Neuronal stem cell (in vitro differentiated cells): ENCODE measurements at regions not wholly inside any gene's neighbourhood (a gene's known extent, or its start where the extent isn't known, plus 50 kb on each side); places are given as distances from the start of the nearest gene placed in this dataset.

Experiments
- DNase-seq: peaks from one replicate; pipeline ENCODE4 v3.0.0-alpha.2; 2013; ENCODE audit warnings: low spot score
- H2AFZ ChIP-seq: one replicate; pipeline ENCODE4 v1.6.1; 2013; ENCODE audit warnings: mild to moderate bottlenecking, low read length, inconsistent platforms
- H2AK5ac ChIP-seq: 2 replicates; pipeline ENCODE4 v1.6.1; 2013; ENCODE audit warnings: low read depth, mild to moderate bottlenecking, inconsistent platforms, low read length, moderate library complexity, mixed read lengths
- H2BK120ac ChIP-seq: 2 replicates; pipeline ENCODE4 v1.6.1; 2013; ENCODE audit warnings: low read depth, mild to moderate bottlenecking, inconsistent platforms, low read length, moderate library complexity, mixed read lengths
- H2BK12ac ChIP-seq: one replicate; pipeline ENCODE4 v1.6.1; 2013; ENCODE audit warnings: low read length, inconsistent platforms
- H2BK15ac ChIP-seq: 2 replicates; pipeline ENCODE4 v1.6.1; 2013; ENCODE audit warnings: mild to moderate bottlenecking, low read length, inconsistent platforms, mixed read lengths
- H2BK5ac ChIP-seq: one replicate; pipeline ENCODE4 v1.6.1; 2013; ENCODE audit warnings: inconsistent platforms, mild to moderate bottlenecking, low read length, moderate library complexity
- H3K14ac ChIP-seq: one replicate; pipeline ENCODE4 v1.6.1; 2013; ENCODE audit warnings: low read length, inconsistent platforms
- H3K18ac ChIP-seq: 2 replicates; pipeline ENCODE4 v1.6.1; 2013; ENCODE audit warnings: low read length, inconsistent platforms
- H3K23ac ChIP-seq: 2 replicates; pipeline ENCODE4 v1.6.1; 2013; ENCODE audit warnings: low read depth, mild to moderate bottlenecking, mixed read lengths, low read length, inconsistent platforms; ENCODE audit not compliant: poor library complexity
- H3K27ac ChIP-seq: replicated peaks from 3 replicates; pipeline ENCODE4 v1.5.1; 2013; ENCODE audit warnings: low read length, inconsistent platforms
- H3K27me3 ChIP-seq, 3 experiments: 2 replicates each; pipeline ENCODE4 v1.6.1; 2013; ENCODE audit warnings: low read length in 3 of 3, mild to moderate bottlenecking in 2 of 3, inconsistent platforms in 1 of 3, low read depth in 1 of 3, mixed read lengths in 1 of 3, moderate library complexity in 1 of 3; ENCODE audit not compliant: control insufficient read depth in 3 of 3, insufficient read depth in 3 of 3
- H3K36me3 ChIP-seq, 2 donors: replicated peaks in 1 of 2; 2 replicates each; pipeline ENCODE4 v1.6.1; 2013; ENCODE audit warnings: low read length in 2 of 2; ENCODE audit not compliant: control insufficient read depth in 2 of 2, insufficient read depth in 2 of 2
- H3K4ac ChIP-seq: 2 replicates; pipeline ENCODE4 v1.6.1; 2013; ENCODE audit warnings: inconsistent platforms, mild to moderate bottlenecking, low read length, moderate library complexity
- H3K4me1 ChIP-seq, 2 donors: 1 replicate in 1 of 2; 2 replicates in 1 of 2; pipeline ENCODE4 v1.6.1; 2013; ENCODE audit warnings: low read length in 2 of 2, low read depth in 1 of 2; ENCODE audit not compliant: control insufficient read depth in 2 of 2, insufficient read depth in 1 of 2
- H3K4me2 ChIP-seq: one replicate; pipeline ENCODE4 v1.6.1; 2013; ENCODE audit warnings: mild to moderate bottlenecking, low read length, inconsistent platforms; ENCODE audit not compliant: insufficient read depth, poor library complexity, severe bottlenecking
- H3K4me3 ChIP-seq, 2 donors: 2 replicates each; pipeline ENCODE4 v1.5.1; 2013; ENCODE audit warnings: low read length in 2 of 2, mild to moderate bottlenecking in 2 of 2, inconsistent platforms in 1 of 2, moderate library complexity in 1 of 2
- H3K79me1 ChIP-seq: one replicate; pipeline ENCODE4 v1.6.1; 2013; ENCODE audit warnings: low read depth, mild to moderate bottlenecking, inconsistent platforms, low read length, moderate library complexity
- H3K9ac ChIP-seq: one replicate; pipeline ENCODE4 v1.6.1; 2013; ENCODE audit warnings: mild to moderate bottlenecking, low read depth, low read length, inconsistent platforms; ENCODE audit not compliant: poor library complexity
- H3K9me3 ChIP-seq, 2 donors: replicated peaks in 1 of 2; 2 replicates each; pipeline versions ENCODE3 to v1.6.1; 2013; ENCODE audit warnings: low read length in 2 of 2, mild to moderate bottlenecking in 2 of 2, inconsistent platforms in 1 of 2, low read depth in 1 of 2, mixed read lengths in 1 of 2, moderate library complexity in 1 of 2; ENCODE audit not compliant: control insufficient read depth in 2 of 2, insufficient read depth in 1 of 2
- H4K8ac ChIP-seq: one replicate; pipeline ENCODE4 v1.6.1; 2013; ENCODE audit warnings: low read depth, mild to moderate bottlenecking, inconsistent platforms, low read length, moderate library complexity
- H4K91ac ChIP-seq: one replicate; pipeline ENCODE4 v1.6.1; 2013; ENCODE audit warnings: low read length, low read depth, mild to moderate bottlenecking, inconsistent platforms; ENCODE audit not compliant: poor library complexity
- WGBS, 2 donors: extraction: QIAGEN DNeasy Blood & Tissue Kit; methylation state at CpG; one replicate each; pipeline ENCODE4 v1.1.7; 2013; ENCODE audit warnings: missing lambda C conversion rate in 2 of 2, mixed read lengths in 1 of 2; ENCODE audit not compliant: insufficient read length in 2 of 2, insufficient replicate concordance in 1 of 2; ENCODE audit errors: extremely low coverage in 2 of 2; 5-methylcytosine and 5-hydroxymethylcytosine counted together

DNA sequence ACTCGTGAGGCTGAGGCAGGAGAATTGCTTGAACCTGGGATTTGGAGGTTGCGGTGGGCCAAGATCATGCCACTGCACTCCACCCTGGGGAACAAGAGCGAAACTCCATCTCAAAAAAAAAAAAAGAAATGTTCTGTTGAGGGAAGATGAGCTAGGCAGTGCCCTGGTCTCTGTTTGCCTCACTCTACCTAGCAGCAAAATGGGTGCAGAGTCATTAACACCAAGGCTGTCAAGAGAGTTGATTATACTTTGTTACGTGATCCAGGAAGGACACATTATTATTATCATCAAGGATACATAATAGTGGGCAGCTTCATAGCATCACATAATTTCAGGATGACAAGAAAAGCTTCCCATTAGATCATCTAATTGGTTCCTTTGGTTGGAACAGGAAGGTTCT, 84.3 kb upstream of the MAP1LC3B2 start:
- H3K27ac ChIP-seq, result no peak overlapping the region
- no peak overlapping the region for H2BK15ac ChIP-seq
- H3K18ac ChIP-seq, result no peak overlapping the region
- no CpG with 5 or more reads among the region's 4 CpGs for WGBS, 2 donors
- H2AK5ac ChIP-seq, result no peak overlapping the region
- H3K27me3 ChIP-seq, result no peaks in the 10 kb centered on the region
- no peak overlapping the region for H3K23ac ChIP-seq
- no peak for DNase-seq
- no peak overlapping the region for H3K14ac ChIP-seq
- no peak overlapping the region for H3K4me2 ChIP-seq
- no peaks in the 10 kb centered on the region for H3K4me1 ChIP-seq
- no peak overlapping the region for H4K91ac ChIP-seq
- no peak overlapping the region for H2BK120ac ChIP-seq
- no peak overlapping the region for H3K4ac ChIP-seq
- no peak overlapping the region for H2AFZ ChIP-seq
- no peak overlapping the region for H3K4me3 ChIP-seq
- no peak overlapping the region for H4K8ac ChIP-seq
- no peak overlapping the region for H2BK5ac ChIP-seq
- no peak overlapping the region for H2BK12ac ChIP-seq
- no peaks in the 10 kb centered on the region for H3K36me3 ChIP-seq
- H3K79me1 ChIP-seq, result no peaks in the 10 kb centered on the region
- no peak overlapping the region for H3K9ac ChIP-seq
- peaks cover 0 to 8% of the 10 kb centered on the region in 2 donors for H3K9me3 ChIP-seq

DNA sequence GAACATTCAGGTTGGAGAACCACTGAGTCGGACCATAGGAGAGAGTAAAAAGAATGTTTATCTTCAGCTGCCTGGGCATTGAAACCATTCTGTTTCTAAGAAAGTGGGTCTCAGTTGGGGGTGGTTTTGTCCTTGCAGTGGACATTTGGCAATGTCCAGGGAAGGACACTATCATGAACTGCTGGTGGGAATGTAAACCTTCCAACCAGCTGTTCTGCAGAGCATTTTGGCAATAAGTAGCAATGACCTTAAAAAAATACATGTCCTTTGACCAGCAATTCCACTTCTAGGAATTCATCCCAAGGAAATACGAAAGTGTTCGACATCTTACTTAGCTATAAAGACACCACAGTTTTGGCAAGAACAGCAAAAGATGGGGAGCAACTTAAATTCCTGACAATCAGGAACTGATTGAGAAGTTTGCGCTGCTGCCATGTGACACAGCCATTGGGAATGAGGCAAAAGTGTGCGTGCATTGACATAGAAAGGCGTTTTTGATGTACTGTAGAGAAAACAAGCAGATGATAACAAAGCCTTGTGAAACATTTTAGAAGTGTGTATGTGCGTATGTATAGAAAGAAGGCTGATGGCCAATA, 82.9 kb upstream of the MAP1LC3B2 start:
- Histone ChIP-seq H3K9ac (no peak overlapping the region), H2AK5ac (no peak overlapping the region), H3K4me3 (no peak overlapping the region), H3K23ac (no peak overlapping the region), H3K9me3 (peaks cover 0 to 8% of the 10 kb centered on the region in 2 donors), H3K14ac (no peak overlapping the region), H3K27me3 (no peaks in the 10 kb centered on the region), H2AFZ (no peak overlapping the region), H3K18ac (no peak overlapping the region), H2BK5ac (no peak overlapping the region), H3K79me1 (no peaks in the 10 kb centered on the region), H3K4me2 (no peak overlapping the region), H3K27ac (no peak overlapping the region), H2BK120ac (no peak overlapping the region), H2BK15ac (no peak overlapping the region), H3K4me1 (no peaks in the 10 kb centered on the region), H4K8ac (no peak overlapping the region), H2BK12ac (no peak overlapping the region), H3K4ac (no peak overlapping the region), H4K91ac (no peak overlapping the region), H3K36me3 (no peaks in the 10 kb centered on the region)
- DNase-seq, result no peak
- no CpG with 5 or more reads among the region's 7 CpGs for WGBS, 2 donors

DNA sequence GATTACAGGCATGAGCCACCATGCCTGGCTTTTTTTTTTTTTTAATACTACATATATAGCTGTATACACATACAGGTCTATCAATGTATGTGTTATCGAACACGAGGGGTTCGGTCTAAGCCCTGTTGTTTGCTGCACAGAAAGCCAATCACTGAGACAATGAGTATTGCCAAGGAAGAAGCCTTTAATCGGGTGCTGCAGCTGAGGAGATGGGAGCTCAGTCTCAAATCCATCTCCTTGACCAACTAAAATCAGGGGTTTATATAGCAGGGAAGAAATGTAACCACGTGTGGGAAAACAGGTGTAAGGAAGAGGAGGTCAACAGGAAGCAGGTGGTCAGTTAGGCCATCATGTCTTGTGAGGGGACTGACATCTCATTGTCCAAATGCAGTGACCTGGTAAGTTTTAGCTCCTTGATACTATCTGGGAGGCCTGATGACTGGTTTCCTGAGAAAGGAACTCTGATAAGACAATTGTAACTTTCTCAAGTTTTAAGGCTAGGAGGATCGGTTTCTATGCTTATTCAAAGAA, 80.9 kb upstream of the MAP1LC3B2 start:
- Histone ChIP-seq H2BK15ac (no peak overlapping the region), H3K18ac (no peak overlapping the region), H2BK12ac (no peak overlapping the region), H2BK5ac (no peak overlapping the region), H3K4me3 (no peak overlapping the region), H2AK5ac (no peak overlapping the region), H3K23ac (no peak overlapping the region), H3K79me1 (no peaks in the 10 kb centered on the region), H3K27ac (no peak overlapping the region), H3K14ac (no peak overlapping the region), H4K91ac (no peak overlapping the region), H3K27me3 (no peaks in the 10 kb centered on the region), H2BK120ac (no peak overlapping the region), H3K36me3 (no peaks in the 10 kb centered on the region), H3K4me1 (peaks cover 0 to 2% of the 10 kb centered on the region in 2 donors), H3K9ac (no peak overlapping the region), H3K9me3 (peaks cover 0 to 9% of the 10 kb centered on the region in 2 donors), H4K8ac (no peak overlapping the region), H2AFZ (no peak overlapping the region), H3K4me2 (no peak overlapping the region), H3K4ac (no peak overlapping the region)
- WGBS, 2 donors, result no CpG with 5 or more reads among the region's 6 CpGs
- DNase-seq, result no peak

DNA sequence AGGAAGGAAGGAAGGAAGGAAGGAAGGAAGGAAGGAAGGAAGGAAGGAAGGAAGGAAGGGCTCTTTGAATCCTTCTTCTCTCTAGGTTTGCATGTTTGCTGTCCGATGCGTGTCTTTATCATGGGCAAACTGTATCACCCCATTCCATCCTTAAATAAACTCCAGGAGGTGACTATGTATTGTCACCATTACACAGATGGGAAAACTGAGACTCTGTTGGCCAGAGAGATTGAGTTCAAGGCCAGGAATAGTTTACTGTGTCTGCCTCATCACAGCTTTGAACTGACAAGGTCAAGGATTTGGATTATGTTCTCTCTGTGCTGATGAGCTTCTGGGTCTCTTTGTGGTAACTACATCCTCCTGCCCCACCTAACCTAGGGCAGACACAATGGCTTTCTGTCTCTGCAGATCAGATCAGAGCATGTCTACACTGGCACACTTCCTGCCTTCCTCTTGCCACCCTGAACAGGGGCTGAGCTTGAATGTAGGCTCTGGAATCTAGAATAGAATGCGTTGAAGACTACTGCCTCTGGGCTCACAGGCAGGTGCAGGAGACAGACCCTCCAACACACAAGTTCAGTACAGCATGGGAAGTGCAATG, 78.9 kb upstream of the MAP1LC3B2 start:
- Histone ChIP-seq H2AK5ac (no peak overlapping the region), H3K27ac (no peak overlapping the region), H3K14ac (no peak overlapping the region), H2BK120ac (no peak overlapping the region), H3K23ac (no peak overlapping the region), H3K9me3 (peaks cover 0 to 8% of the 10 kb centered on the region in 2 donors), H3K27me3 (no peaks in the 10 kb centered on the region), H3K4me2 (no peak overlapping the region), H3K9ac (no peak overlapping the region), H3K4me3 (no peak overlapping the region), H3K4ac (no peak overlapping the region), H4K8ac (no peak overlapping the region), H2BK12ac (no peak overlapping the region), H4K91ac (no peak overlapping the region), H2BK5ac (no peak overlapping the region), H2BK15ac (no peak overlapping the region), H3K18ac (no peak overlapping the region), H3K79me1 (no peaks in the 10 kb centered on the region), H3K36me3 (no peaks in the 10 kb centered on the region), H3K4me1 (peaks cover 0 to 2% of the 10 kb centered on the region in 2 donors), H2AFZ (no peak overlapping the region)
- no CpG with 5 or more reads among the region's 3 CpGs for WGBS, 2 donors
- DNase-seq, result no peak
